Right lobe of liver (tissue), 4 donors: ENCODE measurements at regions not wholly inside any gene's neighbourhood (a gene's known extent, or its start where the extent isn't known, plus 50 kb on each side); places are given as distances from the start of the nearest gene placed in this dataset.

Experiments used
- POLR2A ChIP-seq: fragments of 450-650 bp; IDR thresholded peaks from one replicate; pipeline ENCODE4 v1.6.1; 2017; ENCODE audit warnings: antibody characterized with exemption, mild to moderate bottlenecking
- TF ChIP-seq, protein P1 (sequence below), 4 donors: fragments of 200-600 bp in 3 of 4; fragments of 450-650 bp in 1 of 4; IDR thresholded peaks; one replicate each; pipeline versions ENCODE4 v1.5.1 to v1.8.0; 2016 to 2022; ENCODE audit warnings: antibody characterized with exemption in 4 of 4, mild to moderate bottlenecking in 2 of 4
- donor health status: DM: no; HTN: no; CAD: no.
- donor health status: DM: no; HTN: no; CAD: no.
- donor health status: DM: no; HTN: yes; CAD: no.

DNA sequence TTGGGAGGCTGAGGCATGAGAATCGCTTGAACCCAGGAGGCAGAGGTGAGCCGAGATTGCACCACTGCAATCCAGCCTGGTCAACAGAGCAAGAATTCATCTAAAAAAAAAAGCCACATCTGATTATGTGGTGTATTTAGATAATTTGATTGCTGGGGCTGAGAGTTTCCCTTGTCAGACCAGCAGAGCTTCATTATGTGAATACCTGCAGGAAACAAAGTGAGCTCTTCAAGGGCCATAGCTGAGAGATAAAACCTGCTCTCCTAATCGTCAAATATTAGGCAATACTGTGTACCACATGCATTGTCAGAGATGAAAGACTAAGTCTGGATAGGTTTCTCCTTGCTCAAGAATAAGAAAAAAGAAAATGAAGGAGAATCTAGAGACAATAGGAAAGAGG lies 800.0 kb upstream of the IGFBP7 start:
- TF ChIP-seq, protein P1, sequence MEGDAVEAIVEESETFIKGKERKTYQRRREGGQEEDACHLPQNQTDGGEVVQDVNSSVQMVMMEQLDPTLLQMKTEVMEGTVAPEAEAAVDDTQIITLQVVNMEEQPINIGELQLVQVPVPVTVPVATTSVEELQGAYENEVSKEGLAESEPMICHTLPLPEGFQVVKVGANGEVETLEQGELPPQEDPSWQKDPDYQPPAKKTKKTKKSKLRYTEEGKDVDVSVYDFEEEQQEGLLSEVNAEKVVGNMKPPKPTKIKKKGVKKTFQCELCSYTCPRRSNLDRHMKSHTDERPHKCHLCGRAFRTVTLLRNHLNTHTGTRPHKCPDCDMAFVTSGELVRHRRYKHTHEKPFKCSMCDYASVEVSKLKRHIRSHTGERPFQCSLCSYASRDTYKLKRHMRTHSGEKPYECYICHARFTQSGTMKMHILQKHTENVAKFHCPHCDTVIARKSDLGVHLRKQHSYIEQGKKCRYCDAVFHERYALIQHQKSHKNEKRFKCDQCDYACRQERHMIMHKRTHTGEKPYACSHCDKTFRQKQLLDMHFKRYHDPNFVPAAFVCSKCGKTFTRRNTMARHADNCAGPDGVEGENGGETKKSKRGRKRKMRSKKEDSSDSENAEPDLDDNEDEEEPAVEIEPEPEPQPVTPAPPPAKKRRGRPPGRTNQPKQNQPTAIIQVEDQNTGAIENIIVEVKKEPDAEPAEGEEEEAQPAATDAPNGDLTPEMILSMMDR (IDR thresholded peaks at IDR 0.05) = no peak
- TF ChIP-seq POLR2A = no peak
